Neuronal stem cell (in vitro differentiated cells): ENCODE measurements at regions not wholly inside any gene's neighbourhood (a gene's known extent, or its start where the extent isn't known, plus 50 kb on each side); places are given as distances from the start of the nearest gene placed in this dataset.

ENCODE experiments used
- DNase-seq: peaks from one replicate; pipeline ENCODE4 v3.0.0-alpha.2; 2013; ENCODE audit warnings: low spot score
- H2AFZ ChIP-seq: one replicate; pipeline ENCODE4 v1.6.1; 2013; ENCODE audit warnings: mild to moderate bottlenecking, low read length, inconsistent platforms
- H2AK5ac ChIP-seq: 2 replicates; pipeline ENCODE4 v1.6.1; 2013; ENCODE audit warnings: low read depth, mild to moderate bottlenecking, inconsistent platforms, low read length, moderate library complexity, mixed read lengths
- H2BK120ac ChIP-seq: 2 replicates; pipeline ENCODE4 v1.6.1; 2013; ENCODE audit warnings: low read depth, mild to moderate bottlenecking, inconsistent platforms, low read length, moderate library complexity, mixed read lengths
- H2BK12ac ChIP-seq: one replicate; pipeline ENCODE4 v1.6.1; 2013; ENCODE audit warnings: low read length, inconsistent platforms
- H2BK15ac ChIP-seq: 2 replicates; pipeline ENCODE4 v1.6.1; 2013; ENCODE audit warnings: mild to moderate bottlenecking, low read length, inconsistent platforms, mixed read lengths
- H2BK5ac ChIP-seq: one replicate; pipeline ENCODE4 v1.6.1; 2013; ENCODE audit warnings: inconsistent platforms, mild to moderate bottlenecking, low read length, moderate library complexity
- H3K14ac ChIP-seq: one replicate; pipeline ENCODE4 v1.6.1; 2013; ENCODE audit warnings: low read length, inconsistent platforms
- H3K18ac ChIP-seq: 2 replicates; pipeline ENCODE4 v1.6.1; 2013; ENCODE audit warnings: low read length, inconsistent platforms
- H3K23ac ChIP-seq: 2 replicates; pipeline ENCODE4 v1.6.1; 2013; ENCODE audit warnings: low read depth, mild to moderate bottlenecking, mixed read lengths, low read length, inconsistent platforms; ENCODE audit not compliant: poor library complexity
- H3K27ac ChIP-seq: replicated peaks from 3 replicates; pipeline ENCODE4 v1.5.1; 2013; ENCODE audit warnings: low read length, inconsistent platforms
- H3K27me3 ChIP-seq, 3 experiments: 2 replicates each; pipeline ENCODE4 v1.6.1; 2013; ENCODE audit warnings: low read length in 3 of 3, mild to moderate bottlenecking in 2 of 3, inconsistent platforms in 1 of 3, low read depth in 1 of 3, mixed read lengths in 1 of 3, moderate library complexity in 1 of 3; ENCODE audit not compliant: control insufficient read depth in 3 of 3, insufficient read depth in 3 of 3
- H3K36me3 ChIP-seq, 2 donors: replicated peaks in 1 of 2; 2 replicates each; pipeline ENCODE4 v1.6.1; 2013; ENCODE audit warnings: low read length in 2 of 2; ENCODE audit not compliant: control insufficient read depth in 2 of 2, insufficient read depth in 2 of 2
- H3K4ac ChIP-seq: 2 replicates; pipeline ENCODE4 v1.6.1; 2013; ENCODE audit warnings: inconsistent platforms, mild to moderate bottlenecking, low read length, moderate library complexity
- H3K4me1 ChIP-seq, 2 donors: 1 replicate in 1 of 2; 2 replicates in 1 of 2; pipeline ENCODE4 v1.6.1; 2013; ENCODE audit warnings: low read length in 2 of 2, low read depth in 1 of 2; ENCODE audit not compliant: control insufficient read depth in 2 of 2, insufficient read depth in 1 of 2
- H3K4me2 ChIP-seq: one replicate; pipeline ENCODE4 v1.6.1; 2013; ENCODE audit warnings: mild to moderate bottlenecking, low read length, inconsistent platforms; ENCODE audit not compliant: insufficient read depth, poor library complexity, severe bottlenecking
- H3K4me3 ChIP-seq, 2 donors: 2 replicates each; pipeline ENCODE4 v1.5.1; 2013; ENCODE audit warnings: low read length in 2 of 2, mild to moderate bottlenecking in 2 of 2, inconsistent platforms in 1 of 2, moderate library complexity in 1 of 2
- H3K79me1 ChIP-seq: one replicate; pipeline ENCODE4 v1.6.1; 2013; ENCODE audit warnings: low read depth, mild to moderate bottlenecking, inconsistent platforms, low read length, moderate library complexity
- H3K9ac ChIP-seq: one replicate; pipeline ENCODE4 v1.6.1; 2013; ENCODE audit warnings: mild to moderate bottlenecking, low read depth, low read length, inconsistent platforms; ENCODE audit not compliant: poor library complexity
- H3K9me3 ChIP-seq, 2 donors: replicated peaks in 1 of 2; 2 replicates each; pipeline versions ENCODE3 to v1.6.1; 2013; ENCODE audit warnings: low read length in 2 of 2, mild to moderate bottlenecking in 2 of 2, inconsistent platforms in 1 of 2, low read depth in 1 of 2, mixed read lengths in 1 of 2, moderate library complexity in 1 of 2; ENCODE audit not compliant: control insufficient read depth in 2 of 2, insufficient read depth in 1 of 2
- H4K8ac ChIP-seq: one replicate; pipeline ENCODE4 v1.6.1; 2013; ENCODE audit warnings: low read depth, mild to moderate bottlenecking, inconsistent platforms, low read length, moderate library complexity
- H4K91ac ChIP-seq: one replicate; pipeline ENCODE4 v1.6.1; 2013; ENCODE audit warnings: low read length, low read depth, mild to moderate bottlenecking, inconsistent platforms; ENCODE audit not compliant: poor library complexity
- WGBS, 2 donors: extraction: QIAGEN DNeasy Blood & Tissue Kit; methylation state at CpG; one replicate each; pipeline ENCODE4 v1.1.7; 2013; ENCODE audit warnings: missing lambda C conversion rate in 2 of 2, mixed read lengths in 1 of 2; ENCODE audit not compliant: insufficient read length in 2 of 2, insufficient replicate concordance in 1 of 2; ENCODE audit errors: extremely low coverage in 2 of 2; 5-methylcytosine and 5-hydroxymethylcytosine counted together

DNA sequence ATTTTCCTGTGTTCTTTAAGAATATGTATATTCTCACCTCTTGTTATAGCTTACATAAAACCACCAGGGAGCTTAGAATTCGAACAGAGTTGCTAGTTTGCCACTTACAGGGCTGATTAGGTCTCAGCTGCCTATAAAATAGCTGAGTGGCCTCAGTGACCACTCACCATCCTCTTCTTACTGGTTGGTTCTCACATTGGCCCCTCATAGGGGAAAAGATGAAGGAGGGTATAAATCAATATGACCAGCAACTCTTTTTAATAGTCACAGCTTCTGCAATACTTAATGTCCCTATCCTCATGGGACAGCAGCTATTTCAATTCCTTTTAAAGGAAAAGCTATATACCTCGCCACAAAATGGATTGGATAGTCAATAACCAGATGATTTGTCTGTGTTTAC is 199.4 kb upstream of the CDH20 start:
- no peaks in the 10 kb centered on the region for H3K79me1 ChIP-seq
- no CpG with 5 or more reads among the region's 2 CpGs for WGBS, 2 donors
- no peaks in the 10 kb centered on the region for H3K27me3 ChIP-seq
- no peaks in the 10 kb centered on the region for H3K36me3 ChIP-seq
- H3K27ac ChIP-seq: no peak overlapping the region
- no peak overlapping the region for H2AFZ ChIP-seq
- H2BK12ac ChIP-seq: no peak overlapping the region
- H2BK5ac ChIP-seq: no peak overlapping the region
- no peak overlapping the region for H3K18ac ChIP-seq
- no peak overlapping the region for H3K14ac ChIP-seq
- no peak overlapping the region for H3K23ac ChIP-seq
- H3K9me3 ChIP-seq: no peaks in the 10 kb centered on the region
- H3K9ac ChIP-seq: no peak overlapping the region
- no peak overlapping the region for H2BK15ac ChIP-seq
- no peak overlapping the region for H4K8ac ChIP-seq
- H3K4me2 ChIP-seq: no peak overlapping the region
- no peak overlapping the region for H3K4ac ChIP-seq
- H3K4me3 ChIP-seq: no peak overlapping the region
- H2BK120ac ChIP-seq: no peak overlapping the region
- H3K4me1 ChIP-seq: peaks cover 0 to 7% of the 10 kb centered on the region in 2 donors
- no peak overlapping the region for H4K91ac ChIP-seq
- H2AK5ac ChIP-seq: no peak overlapping the region
- DNase-seq: no peak

DNA sequence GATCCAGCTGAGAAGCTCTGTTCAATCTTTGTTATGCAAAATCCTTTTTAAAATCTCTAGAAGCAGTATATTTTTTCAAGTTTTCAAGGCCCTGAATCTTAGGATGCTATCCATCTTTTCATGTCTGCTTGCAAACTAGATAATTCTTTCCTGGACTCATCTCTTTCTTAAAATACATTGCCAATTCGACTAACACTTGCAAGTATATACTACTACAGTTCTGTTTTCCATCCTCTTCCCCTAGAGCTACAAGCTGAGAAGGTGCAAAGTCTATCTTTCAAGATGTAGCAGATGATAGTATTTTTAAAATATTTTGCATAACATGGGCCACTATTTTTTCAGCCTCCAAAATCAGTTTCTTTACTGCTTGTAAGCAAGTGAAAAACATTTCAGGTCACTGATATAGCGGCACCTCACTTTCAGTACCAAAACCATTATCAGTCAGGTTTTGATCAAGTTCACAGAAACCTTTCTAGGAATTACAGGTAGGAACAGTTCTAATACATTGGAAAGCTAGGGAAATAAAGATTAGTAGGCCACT is 196.4 kb upstream of the CDH20 start:
- no peak overlapping the region for H2BK120ac ChIP-seq
- WGBS, 2 donors: no CpG with 5 or more reads among the region's 2 CpGs
- no peak overlapping the region for H2BK5ac ChIP-seq
- no peak overlapping the region for H3K18ac ChIP-seq
- H2BK12ac ChIP-seq: no peak overlapping the region
- no peaks in the 10 kb centered on the region for H3K9me3 ChIP-seq
- H2AK5ac ChIP-seq: no peak overlapping the region
- H3K79me1 ChIP-seq: no peaks in the 10 kb centered on the region
- no peak overlapping the region for H4K91ac ChIP-seq
- no peak overlapping the region for H3K14ac ChIP-seq
- H3K27me3 ChIP-seq: no peaks in the 10 kb centered on the region
- H3K36me3 ChIP-seq: no peaks in the 10 kb centered on the region
- no peak for DNase-seq
- H2BK15ac ChIP-seq: no peak overlapping the region
- H3K4ac ChIP-seq: no peak overlapping the region
- no peak overlapping the region for H3K9ac ChIP-seq
- no peak overlapping the region for H3K23ac ChIP-seq
- no peak overlapping the region for H3K4me3 ChIP-seq
- no peak overlapping the region for H3K27ac ChIP-seq
- peaks cover 0 to 4% of the 10 kb centered on the region in 2 donors for H3K4me1 ChIP-seq
- no peak overlapping the region for H3K4me2 ChIP-seq
- no peak overlapping the region for H2AFZ ChIP-seq
- H4K8ac ChIP-seq: no peak overlapping the region

DNA sequence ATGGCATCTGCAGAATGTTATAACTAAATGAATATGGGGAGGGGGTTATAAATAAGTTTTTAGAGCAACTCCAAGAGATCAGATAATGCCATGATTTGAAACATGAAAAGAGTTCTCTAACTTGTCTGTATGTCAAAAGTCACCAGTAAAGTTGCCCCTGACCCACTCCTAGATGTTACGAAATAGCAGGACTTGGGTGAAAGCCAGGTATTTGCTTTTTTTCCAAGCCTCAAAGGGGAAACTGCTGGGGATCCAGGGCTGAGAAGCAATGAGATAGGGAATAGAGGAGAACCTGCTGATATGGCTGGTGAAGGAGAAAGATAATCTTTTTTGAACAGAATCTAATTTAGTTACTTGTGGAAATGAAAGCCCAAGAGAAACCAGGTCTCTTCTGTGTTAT is 191.5 kb upstream of the CDH20 start:
- no peaks in the 10 kb centered on the region for H3K9me3 ChIP-seq
- H3K27me3 ChIP-seq: no peaks in the 10 kb centered on the region
- H3K23ac ChIP-seq: no peak overlapping the region
- H3K4me3 ChIP-seq: no peak overlapping the region
- H3K14ac ChIP-seq: no peak overlapping the region
- no peak overlapping the region for H2BK5ac ChIP-seq
- no peak overlapping the region for H3K27ac ChIP-seq
- H2BK12ac ChIP-seq: no peak overlapping the region
- H2BK15ac ChIP-seq: no peak overlapping the region
- no peak overlapping the region for H2AFZ ChIP-seq
- no peaks in the 10 kb centered on the region for H3K79me1 ChIP-seq
- WGBS, 2 donors: no CpG with 5 or more reads among the region's 1 CpG
- no peaks in the 10 kb centered on the region for H3K4me1 ChIP-seq
- H3K18ac ChIP-seq: no peak overlapping the region
- H3K9ac ChIP-seq: no peak overlapping the region
- no peak overlapping the region for H2AK5ac ChIP-seq
- H4K8ac ChIP-seq: no peak overlapping the region
- H3K4me2 ChIP-seq: no peak overlapping the region
- H3K36me3 ChIP-seq: no peaks in the 10 kb centered on the region
- no peak overlapping the region for H2BK120ac ChIP-seq
- H3K4ac ChIP-seq: no peak overlapping the region
- no peak overlapping the region for H4K91ac ChIP-seq
- no peak for DNase-seq

DNA sequence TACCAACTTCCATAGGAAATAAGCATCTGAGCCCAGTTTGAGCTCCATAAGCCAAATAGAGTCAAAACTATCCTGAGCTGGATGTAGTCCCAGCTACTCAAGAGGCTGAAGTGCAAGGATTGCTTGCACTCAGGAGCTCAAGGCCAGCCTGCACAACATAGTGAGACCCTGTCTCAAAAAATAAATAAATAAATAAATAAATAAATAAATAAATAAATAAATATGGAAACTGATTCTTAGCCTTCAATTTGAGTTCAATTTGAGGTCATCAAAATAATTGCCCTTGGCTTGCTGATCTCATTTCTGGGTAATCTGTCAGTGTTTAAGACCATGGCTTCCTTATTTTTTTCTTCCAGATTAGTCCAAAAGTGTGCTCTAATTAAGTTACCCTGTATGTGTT is 184.9 kb upstream of the CDH20 start:
- Histone ChIP-seq H3K4me1 (no peaks in the 10 kb centered on the region), H4K8ac (no peak overlapping the region), H2AK5ac (no peak overlapping the region), H3K4ac (no peak overlapping the region), H3K36me3 (no peaks in the 10 kb centered on the region), H2BK120ac (no peak overlapping the region), H3K9me3 (peaks cover 0 to 5% of the 10 kb centered on the region in 2 donors), H3K4me2 (no peak overlapping the region), H3K9ac (no peak overlapping the region), H3K27ac (no peak overlapping the region), H3K18ac (no peak overlapping the region), H2BK5ac (no peak overlapping the region), H3K14ac (no peak overlapping the region), H2BK15ac (no peak overlapping the region), H2BK12ac (no peak overlapping the region), H3K23ac (no peak overlapping the region), H2AFZ (no peak overlapping the region), H3K27me3 (no peaks in the 10 kb centered on the region), H3K79me1 (no peaks in the 10 kb centered on the region), H3K4me3 (no peak overlapping the region), H4K91ac (no peak overlapping the region)
- no peak for DNase-seq
